Left colon (tissue), 2 donors: ENCODE measurements at regions not wholly inside any gene's neighbourhood (a gene's known extent, or its start where the extent isn't known, plus 50 kb on each side); places are given as distances from the start of the nearest gene placed in this dataset.
"Not testable (repeated sequence)": the region's sequence is repeated elsewhere in the genome, so short reads cannot be mapped to it uniquely, and the experiment has no call there.

Experiments used
- ATAC-seq: fragments of 200-7000 bp; cut with Tn5 transposase; one replicate; pipeline ENCODE4 v1.9.1; 2020; ENCODE audit warnings: mild to moderate bottlenecking, moderate library complexity
- DNase-seq, 2 donors: peaks; one replicate each; pipeline ENCODE4 v3.0.0-alpha.2; 2020
- intact Hi-C, 2 donors: fragments of 100-400 bp; cut with DNase I in 1 of 2; cut with micrococcal nuclease in 1 of 2; formaldehyde crosslinking; loops; one replicate each; pipeline versions ENCODE4 v1.11.2 to v1.14.0; 2022; cut with DNase I, micrococcal nuclease
- donor health status: DM: no; HTN: no; CAD: no.
- donor health status: DM: yes; HTN: yes; CAD: no.

DNA sequence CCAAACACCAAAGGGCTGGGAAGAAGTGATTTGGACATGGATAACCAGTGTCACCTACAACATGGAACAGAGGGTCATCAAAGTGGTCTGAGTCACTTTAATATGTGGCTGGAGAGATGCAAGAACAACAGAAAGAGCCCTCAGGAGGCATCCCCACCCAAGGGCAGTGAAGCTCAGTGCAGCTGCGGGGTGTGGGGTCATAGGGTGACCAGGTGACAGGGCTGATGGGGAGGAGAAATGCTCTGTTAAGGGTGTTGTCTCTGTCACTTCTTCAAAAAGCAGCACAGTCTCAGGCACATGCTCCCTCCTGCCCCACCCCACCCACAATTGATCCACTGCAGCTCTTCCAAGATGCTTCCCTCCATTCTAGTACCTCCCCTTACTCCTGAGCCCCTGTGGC is 819.1 kb downstream of the KCNJ18 start:
- ATAC-seq (no peak), DNase-seq (no peak)
- intact Hi-C loops: no loop called here

DNA sequence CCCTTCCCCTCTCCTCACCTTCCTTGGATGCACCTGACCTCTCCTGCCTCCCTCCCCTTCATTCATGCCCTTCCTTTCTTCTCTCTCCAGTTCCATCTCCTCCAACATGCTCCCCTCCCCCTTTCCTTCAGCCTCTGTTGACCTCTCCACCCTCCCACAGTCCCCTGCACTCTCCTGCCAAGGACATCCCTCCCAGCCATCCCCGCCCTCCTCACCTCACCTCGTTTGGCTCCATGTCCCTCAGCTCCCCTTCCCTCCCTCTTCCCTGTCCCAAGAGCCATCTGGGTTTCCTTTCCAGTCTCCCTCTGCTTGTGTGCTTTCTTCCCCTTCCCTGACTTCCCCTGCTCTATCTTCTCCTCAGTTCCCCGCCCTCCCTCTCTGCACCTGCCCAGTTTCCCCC is 819.7 kb downstream of the KCNJ18 start:
- ATAC-seq (no peak), DNase-seq (no peak)
- intact Hi-C loops: no loop called here

DNA sequence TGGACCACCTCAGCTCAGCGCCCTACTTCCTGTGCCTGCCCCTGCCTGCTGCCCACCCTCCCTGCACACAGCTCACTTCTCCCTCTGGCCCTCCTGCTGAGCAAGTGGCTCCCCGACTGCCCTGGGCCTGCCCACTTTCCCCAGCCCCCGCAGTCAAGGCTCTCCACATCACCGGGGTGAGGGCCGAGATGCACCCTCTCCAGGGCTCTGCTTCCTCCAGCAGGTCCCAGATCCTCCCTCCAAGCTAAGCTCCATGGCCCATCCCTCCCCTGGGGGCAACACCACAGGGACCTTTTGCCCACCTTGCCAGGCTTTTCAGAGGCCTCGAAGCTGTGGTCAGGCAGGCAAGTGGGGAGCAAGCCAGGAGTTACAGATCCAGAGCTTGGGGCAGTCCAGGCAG is 820.2 kb downstream of the KCNJ18 start:
- ATAC-seq (no peak), DNase-seq (no peak)
- intact Hi-C loops: no loop called here

DNA sequence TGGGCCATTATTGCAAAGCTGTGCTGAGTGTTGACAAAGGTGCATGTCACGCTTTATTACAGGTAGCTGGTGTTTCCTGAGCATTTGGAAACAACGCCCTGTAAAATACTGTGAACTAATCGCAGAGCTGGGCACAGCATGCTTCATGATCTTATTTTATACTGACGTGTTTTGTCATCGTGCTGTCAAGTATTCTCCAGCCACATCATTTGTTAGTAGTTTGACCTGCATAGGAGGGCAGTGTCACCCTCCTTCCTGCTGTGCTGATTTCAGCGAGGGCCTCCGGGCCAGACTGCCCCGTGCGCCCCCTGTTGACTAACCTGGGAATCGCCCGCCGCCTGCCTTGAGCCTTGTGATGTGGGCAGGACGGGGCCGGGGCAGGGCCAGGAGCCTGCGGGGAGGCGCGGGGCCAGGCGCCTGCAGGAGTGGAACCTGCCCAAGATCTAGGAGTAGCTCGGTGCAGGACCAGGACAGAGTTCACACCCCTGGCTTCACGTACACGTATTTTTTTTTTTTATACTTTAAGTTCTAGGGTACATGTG is 820.7 kb downstream of the KCNJ18 start:
- DNase-seq (no peak), ATAC-seq (no peak)
- intact Hi-C loops: no loop called here

DNA sequence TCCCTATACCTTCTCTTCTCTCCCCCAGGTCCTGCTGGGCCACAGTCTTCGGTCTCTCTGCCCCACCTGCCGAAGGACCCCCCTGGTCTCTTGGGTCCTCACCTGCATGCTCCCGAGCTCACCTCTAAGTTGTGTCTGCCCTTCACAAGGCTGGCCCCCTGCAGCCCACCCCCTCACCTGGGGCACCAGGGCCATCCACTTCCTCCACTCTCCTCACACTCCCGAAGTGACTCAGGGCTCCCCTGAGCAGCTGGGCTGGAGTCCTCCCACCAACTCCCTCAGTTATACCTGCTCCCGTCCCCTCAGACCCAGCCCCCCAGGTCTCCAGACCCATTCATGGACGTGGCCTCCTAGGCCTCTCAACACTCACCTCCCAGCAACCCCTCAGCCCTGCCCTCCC is 822.0 kb downstream of the KCNJ18 start:
- intact Hi-C loops: no loop called here
- DNase-seq (no peak), ATAC-seq (no peak)

DNA sequence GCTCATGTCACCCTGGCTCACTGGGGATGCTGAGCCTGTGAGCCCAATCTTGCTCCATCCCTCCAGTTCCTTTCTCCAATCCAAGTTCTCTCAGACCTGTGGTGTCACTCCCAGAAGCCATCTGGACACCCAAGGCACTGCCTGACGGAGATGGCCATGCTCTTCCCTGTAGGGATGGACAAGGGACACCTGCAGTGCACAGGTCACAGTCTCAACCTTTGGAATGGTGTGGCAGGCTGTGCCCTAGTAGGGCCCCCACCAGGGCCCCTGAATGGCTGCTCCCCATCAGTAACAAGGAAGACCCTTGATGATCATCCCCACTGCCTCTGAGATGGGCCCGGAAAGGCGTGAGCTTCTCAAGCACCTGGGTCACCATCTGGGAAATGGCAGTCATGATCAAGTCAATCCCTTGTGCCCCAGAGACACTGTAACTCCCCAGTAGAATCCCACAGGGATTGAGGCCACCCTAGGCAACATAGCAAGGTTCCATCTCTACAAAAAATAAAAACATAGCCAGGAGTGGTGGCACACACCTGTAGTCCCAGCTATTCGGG is 822.5 kb downstream of the KCNJ18 start:
- no peak for ATAC-seq
- intact Hi-C loops: no loop called here
- DNase-seq: no peak

DNA sequence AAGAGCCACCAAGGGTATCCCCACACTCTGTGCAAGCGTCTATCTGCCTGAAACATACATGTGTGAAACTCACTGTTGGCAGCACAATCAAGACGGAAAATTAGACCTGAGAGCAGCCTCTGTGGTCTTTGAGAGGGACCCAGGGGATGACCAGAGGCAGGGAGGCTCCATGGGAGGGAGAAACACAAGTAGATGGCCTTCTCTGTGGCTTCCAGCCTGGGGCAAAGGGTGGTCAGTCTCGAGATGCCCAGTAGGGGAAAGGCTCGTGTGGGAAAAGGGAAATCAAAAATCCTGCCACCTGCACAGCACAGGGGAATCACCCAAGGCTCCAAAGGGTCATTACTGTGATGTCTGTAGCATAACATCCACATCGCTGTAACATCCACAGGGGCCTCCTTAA is 823.3 kb downstream of the KCNJ18 start:
- ATAC-seq: no peak
- intact Hi-C loops: no loop called here
- no peak for DNase-seq

DNA sequence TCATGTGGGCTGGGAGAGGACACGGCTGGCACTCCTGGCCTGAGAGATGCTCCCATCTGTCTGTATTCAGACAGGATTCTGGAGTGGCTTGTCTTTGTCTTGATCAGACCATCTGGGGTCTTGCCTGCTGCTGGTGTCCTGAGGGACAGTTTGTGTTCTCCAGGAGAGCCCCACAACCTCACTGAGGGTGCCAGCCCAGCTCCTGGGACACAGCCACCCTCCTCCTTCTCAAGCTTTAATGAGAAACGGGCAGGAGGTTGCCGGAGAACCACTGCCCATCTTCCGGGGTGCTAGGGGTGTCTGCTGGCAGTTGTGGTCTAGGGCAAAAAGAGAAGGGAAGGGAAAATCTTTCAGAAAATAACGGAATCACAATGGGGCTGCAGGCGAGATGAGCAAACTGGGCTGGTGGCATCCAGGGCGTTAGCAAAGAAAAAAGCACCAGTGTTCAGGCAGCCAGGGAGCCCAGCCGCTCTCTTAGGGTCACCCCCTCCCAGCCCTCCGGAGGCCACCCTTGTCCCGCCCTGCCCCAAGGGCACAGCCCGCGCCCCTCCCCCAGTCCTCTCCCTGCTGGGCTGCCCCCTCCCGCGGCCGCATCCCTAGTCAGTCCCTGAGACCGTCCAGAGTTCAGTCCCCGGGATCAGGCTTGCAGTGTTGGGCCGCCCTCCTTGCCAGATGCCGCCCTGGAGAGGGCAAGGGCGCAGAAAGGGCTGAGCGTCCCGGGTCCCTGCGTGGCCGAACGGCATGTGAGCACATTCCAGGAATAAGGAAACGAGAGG is 824.7 kb downstream of the KCNJ18 start:
- ATAC-seq (no peak), DNase-seq (no peak)
- intact Hi-C loops: no loop called here

DNA sequence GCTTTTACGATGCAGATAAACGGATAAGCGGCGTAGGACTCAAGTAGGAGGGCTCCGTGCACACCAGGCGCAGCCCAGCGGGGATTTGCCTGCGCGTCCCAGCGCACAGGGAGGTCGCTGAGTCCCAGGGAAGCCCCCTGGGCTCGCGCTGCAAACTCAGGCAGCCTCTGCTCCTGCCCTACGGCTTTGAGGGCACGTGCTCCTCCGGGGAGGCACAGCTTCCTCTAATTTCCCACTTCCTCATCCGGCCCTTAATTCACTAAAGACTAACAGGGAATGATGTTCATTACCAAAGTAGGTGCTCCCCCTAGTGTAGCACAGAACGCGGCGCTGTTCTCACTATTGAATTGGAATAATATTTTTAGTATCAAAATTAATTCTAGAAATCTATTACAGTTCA is 825.4 kb downstream of the KCNJ18 start:
- DNase-seq (no peak), ATAC-seq (no peak)
- intact Hi-C loops: no loop called here

DNA sequence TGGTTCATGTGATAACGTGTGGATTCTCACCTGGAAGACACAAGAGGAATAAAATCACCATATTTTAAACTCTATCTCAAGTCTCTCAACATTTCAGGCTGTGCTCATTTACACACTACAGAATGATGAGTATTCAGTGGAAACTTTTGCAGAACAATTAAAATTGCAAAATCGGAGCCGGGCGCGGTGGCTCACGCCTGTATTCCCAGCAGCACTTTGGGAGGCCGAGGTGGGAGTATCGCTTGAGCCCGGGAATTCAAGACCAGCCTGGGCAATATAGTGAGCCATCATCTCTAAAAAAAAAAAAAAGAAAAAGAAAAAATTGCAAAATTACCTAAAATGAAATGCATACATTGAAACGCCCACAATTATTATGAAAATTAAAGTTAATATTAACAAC is 825.9 kb downstream of the KCNJ18 start:
- ATAC-seq (no peak), DNase-seq (no peak)
- intact Hi-C loops: no loop called here

DNA sequence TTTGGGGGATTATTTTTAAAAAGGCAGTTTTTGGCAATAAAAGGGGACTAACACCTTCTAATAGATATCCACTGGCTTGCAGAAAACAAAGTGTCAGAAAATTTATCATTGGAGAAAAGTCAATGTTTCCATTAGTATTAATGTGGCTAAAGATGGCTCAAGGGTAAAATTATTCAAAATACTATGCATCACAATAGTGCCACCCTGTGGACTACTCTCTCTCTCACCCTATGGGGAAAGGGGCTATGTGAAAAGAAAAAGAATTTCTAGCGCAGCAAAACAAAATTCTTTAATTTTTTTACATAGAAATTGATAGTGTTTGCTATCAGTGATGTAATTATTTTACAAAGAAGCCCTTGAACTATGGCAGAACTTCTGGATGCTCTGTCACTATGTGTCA is 856.5 kb downstream of the KCNJ18 start:
- ATAC-seq, DNase-seq, intact Hi-C loops: not testable (repeated sequence)

DNA sequence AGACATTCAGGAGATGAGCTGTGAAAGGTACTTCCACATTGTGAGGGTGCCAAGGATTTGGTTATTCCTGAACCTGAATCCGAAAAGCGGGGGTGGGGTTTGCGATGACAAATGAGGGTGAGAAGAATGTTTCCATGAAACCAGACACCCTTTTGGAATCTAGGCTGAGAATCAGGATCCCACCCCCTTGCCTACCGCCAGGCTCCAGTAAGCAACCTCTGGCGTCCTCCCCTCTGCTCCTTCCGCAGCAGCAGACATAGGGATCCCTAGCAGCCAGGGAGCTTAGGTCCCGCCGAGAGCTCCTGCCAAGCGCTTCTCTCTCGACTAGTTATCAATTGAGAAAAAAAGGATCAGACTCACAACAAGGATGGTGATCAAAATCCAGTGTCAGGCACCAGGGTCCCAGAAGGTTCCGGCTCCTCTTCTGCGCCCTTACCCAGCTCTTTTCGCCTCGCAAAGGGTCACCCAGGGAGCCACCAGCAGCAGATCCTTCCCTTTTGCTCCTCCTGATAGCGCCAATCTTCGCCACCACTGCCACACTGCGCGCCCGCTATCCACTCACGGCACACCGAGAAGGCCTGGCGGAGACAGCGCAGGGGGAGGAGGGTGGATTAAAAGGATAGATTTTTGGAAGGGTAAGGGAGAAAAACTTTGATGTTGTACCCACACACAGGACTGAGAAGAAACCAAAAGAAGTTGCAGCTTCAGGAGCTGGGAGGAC is 859.5 kb downstream of the KCNJ18 start:
- DNase-seq, intact Hi-C loops: not testable (repeated sequence)

DNA sequence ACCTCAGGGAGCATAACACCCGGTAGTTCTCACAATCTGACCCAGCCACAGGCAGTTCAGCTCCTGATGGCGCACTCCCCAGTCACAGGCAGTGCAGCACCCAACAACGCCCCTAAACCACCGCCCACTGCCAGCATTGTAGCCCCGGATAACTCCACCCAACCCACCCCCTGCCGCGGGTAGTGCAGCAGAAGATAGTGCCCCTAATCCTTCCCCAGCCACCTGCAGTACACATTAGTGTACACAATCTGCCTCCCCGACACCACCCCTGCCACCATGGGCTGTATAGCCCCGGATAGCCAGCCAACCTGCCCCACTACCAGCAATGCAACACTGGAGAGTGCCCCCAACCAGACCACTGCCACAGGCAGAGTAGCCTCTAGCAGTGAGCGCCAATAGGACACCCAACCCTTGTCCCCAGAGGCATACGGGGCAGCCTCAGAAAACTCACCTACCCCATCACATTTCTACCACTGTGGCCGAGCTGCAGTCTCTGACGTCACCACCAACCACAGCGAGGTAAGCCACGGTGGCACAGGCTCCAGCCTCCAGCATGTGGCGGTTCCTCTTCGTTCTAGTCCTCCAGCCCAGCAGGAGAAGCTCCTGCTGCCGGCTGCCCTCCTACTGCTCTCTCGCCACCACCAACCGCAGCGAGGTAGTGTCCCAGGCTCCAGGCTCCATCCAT is 877.3 kb downstream of the KCNJ18 start:
- no peak for ATAC-seq
- intact Hi-C loops: no loop called here

More for the DNA sequence above, 859.5 kb downstream of the KCNJ18 start:
- ATAC-seq: not testable (repeated sequence)

DNA sequence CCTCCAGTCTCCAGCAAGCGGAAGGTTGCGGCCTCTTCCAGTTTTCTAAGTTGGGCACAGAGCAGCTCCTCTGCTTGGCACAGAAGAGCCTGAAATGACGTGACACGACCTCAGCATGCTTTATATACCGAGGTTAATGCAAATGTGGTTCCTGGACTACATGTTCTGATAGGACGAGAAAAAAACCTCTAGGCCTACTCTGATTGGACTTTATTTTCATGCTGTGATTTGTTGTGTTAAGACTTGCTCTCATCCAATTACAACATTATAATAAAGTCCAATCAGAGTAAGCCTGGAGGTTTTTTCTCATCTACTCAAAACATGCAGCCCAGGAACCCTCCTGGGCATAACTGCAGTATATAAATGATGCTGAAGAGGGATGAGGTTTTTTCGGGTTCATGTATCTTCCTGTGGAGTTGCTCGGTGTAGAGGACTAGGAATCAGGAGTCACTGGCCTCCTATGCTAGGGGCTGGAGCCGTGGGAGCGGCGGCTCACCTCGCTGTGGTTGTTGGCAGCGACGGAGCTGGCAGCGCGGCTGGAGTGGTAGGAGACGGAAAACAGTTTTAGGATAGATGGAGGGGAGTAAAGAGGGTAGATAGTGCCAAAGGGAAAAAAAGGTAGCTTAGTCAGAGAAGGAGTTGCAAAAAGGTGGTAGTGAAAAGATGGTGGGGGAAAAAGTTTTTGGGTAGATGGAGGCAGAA is 878.0 kb downstream of the KCNJ18 start:
- intact Hi-C loops: no loop called here
- DNase-seq (no peak), ATAC-seq (no peak)

More for the DNA sequence above, 877.3 kb downstream of the KCNJ18 start:
- no peak for DNase-seq

DNA sequence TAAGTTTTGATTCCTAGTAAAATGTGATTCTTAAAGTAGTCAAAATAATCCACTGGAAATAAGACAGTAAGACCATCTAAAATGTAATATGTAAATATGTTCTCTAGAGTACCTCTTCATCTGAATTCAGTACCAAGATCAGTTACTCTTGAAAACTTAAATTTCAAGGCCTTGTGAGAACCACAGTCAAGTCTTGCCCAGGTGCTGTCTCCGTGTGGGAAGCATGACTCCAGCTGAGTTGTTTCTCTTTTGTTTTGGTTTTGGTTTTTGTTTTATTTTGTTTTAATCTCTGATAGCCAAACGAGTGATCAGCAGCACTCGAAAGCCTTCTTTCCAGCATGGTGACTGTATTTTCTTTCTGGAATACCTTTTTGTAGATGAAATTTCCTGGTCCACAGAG is 907.0 kb downstream of the KCNJ18 start:
- no peak for DNase-seq
- intact Hi-C loops: no loop called here
- no peak for ATAC-seq

DNA sequence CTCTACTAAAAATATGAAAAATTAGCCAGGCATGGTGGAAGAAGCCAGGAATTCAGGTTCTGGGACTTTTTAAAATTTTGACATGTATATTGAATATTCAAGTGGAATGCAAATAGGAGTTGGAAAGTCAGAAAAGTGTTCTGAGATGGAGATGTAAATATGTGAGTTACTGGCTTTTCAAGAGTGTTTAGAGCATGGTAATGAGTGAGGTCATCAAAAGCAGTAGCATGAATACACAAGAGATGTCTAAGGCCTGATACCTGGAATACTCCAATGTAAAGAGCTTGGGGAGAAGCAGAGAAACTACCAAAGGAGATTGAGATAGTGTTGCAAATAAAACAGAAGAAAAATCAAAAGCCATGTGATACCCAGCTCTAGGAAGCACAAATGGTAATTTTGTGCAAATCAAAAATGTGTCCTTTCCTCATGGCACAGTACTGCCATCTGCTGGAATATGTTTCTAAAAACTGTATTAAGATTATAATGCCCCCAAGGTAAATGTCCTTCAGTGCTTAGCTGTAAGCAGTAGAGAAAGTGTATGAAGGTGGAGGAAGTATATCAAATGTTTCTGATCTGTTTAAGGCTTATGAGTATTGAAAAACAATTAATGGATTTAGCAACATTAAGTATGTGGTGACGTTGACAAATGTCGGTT is 908.4 kb downstream of the KCNJ18 start:
- no peak for ATAC-seq
- intact Hi-C loops: no loop called here
- DNase-seq: no peak
